Skeletal muscle satellite cell (primary cell): ENCODE measurements at regions not wholly inside any gene's neighbourhood (a gene's known extent, or its start where the extent isn't known, plus 50 kb on each side); places are given as distances from the start of the nearest gene placed in this dataset.

Experiments used
- H3K27me3 ChIP-seq: 2 replicates; pipeline ENCODE4 v1.7.0; 2013; ENCODE audit warnings: low read length; ENCODE audit not compliant: control insufficient read depth, insufficient read depth
- H3K36me3 ChIP-seq: 2 replicates; pipeline ENCODE4 v1.7.0; 2013; ENCODE audit warnings: mild to moderate bottlenecking, control low read depth, low read length; ENCODE audit not compliant: insufficient read depth
- H3K4me1 ChIP-seq: 2 replicates; pipeline ENCODE4 v1.7.0; 2013; ENCODE audit warnings: low read length; ENCODE audit not compliant: control insufficient read depth, insufficient read depth
- H3K4me2 ChIP-seq: 2 replicates; pipeline ENCODE4 v1.7.0; 2013; ENCODE audit warnings: mild to moderate bottlenecking, low read length
- H3K4me3 ChIP-seq: 2 replicates; pipeline ENCODE4 v1.7.0; 2013; ENCODE audit warnings: low read length
- H3K9ac ChIP-seq: 2 replicates; pipeline ENCODE4 v1.7.0; 2013; ENCODE audit warnings: mild to moderate bottlenecking, low read depth, low read length, moderate library complexity
- H3K9me3 ChIP-seq: replicated peaks from 2 replicates; pipeline ENCODE4 v1.7.0; 2013; ENCODE audit warnings: mild to moderate bottlenecking, control low read depth, low read length

- no peaks in the 10 kb centered on the region for H3K9me3 ChIP-seq
- H3K4me1 ChIP-seq, result peaks cover 20% of the 10 kb centered on the region
- H3K4me2 ChIP-seq, result peak overlapping the region; percentile 61
- no peaks in the 10 kb centered on the region for H3K27me3 ChIP-seq
- H3K4me3 ChIP-seq, result no peak overlapping the region
- peak overlapping the region; percentile 57 for H3K9ac ChIP-seq
- H3K36me3 ChIP-seq, result no peaks in the 10 kb centered on the region
Measured at GRCh38 chr20:50379049-50379990, 130.9 kb upstream of the PTPN1 start.

GRCh38 chr20:50379991-50380696 is 130.0 kb upstream of the PTPN1 start:
- no peaks in the 10 kb centered on the region for H3K9me3 ChIP-seq
- no peak overlapping the region for H3K4me2 ChIP-seq
- H3K36me3 ChIP-seq, result no peaks in the 10 kb centered on the region
- no peak overlapping the region for H3K4me3 ChIP-seq
- peak overlapping the region; percentile 57 for H3K9ac ChIP-seq
- H3K4me1 ChIP-seq, result peaks cover 20% of the 10 kb centered on the region
- no peaks in the 10 kb centered on the region for H3K27me3 ChIP-seq

- no peaks in the 10 kb centered on the region for H3K9me3 ChIP-seq
- no peak overlapping the region for H3K4me3 ChIP-seq
- no peak overlapping the region for H3K9ac ChIP-seq
- H3K4me2 ChIP-seq, result no peak overlapping the region
- no peaks in the 10 kb centered on the region for H3K27me3 ChIP-seq
- no peaks in the 10 kb centered on the region for H3K36me3 ChIP-seq
- peaks cover 20% of the 10 kb centered on the region for H3K4me1 ChIP-seq
Measured at GRCh38 chr20:50380697-50381040, 129.5 kb upstream of the PTPN1 start.

- H3K4me1 ChIP-seq, result peaks cover 20% of the 10 kb centered on the region
- no peak overlapping the region for H3K4me3 ChIP-seq
- no peak overlapping the region for H3K4me2 ChIP-seq
- no peaks in the 10 kb centered on the region for H3K27me3 ChIP-seq
- no peaks in the 10 kb centered on the region for H3K9me3 ChIP-seq
- H3K9ac ChIP-seq, result no peak overlapping the region
- no peaks in the 10 kb centered on the region for H3K36me3 ChIP-seq
Measured at GRCh38 chr20:50381075-50381732, 129.0 kb upstream of the PTPN1 start.

GRCh38 chr20:50381771-50382593 is 128.2 kb upstream of the PTPN1 start:
- Histone ChIP-seq H3K36me3 (no peaks in the 10 kb centered on the region), H3K4me3 (no peak overlapping the region), H3K9ac (no peak overlapping the region), H3K4me1 (peaks cover 20% of the 10 kb centered on the region), H3K9me3 (no peaks in the 10 kb centered on the region), H3K4me2 (no peak overlapping the region), H3K27me3 (no peaks in the 10 kb centered on the region)

GRCh38 chr20:50385733-50386640 is 124.2 kb upstream of the PTPN1 start:
- H3K9ac ChIP-seq, result no peak overlapping the region
- no peaks in the 10 kb centered on the region for H3K9me3 ChIP-seq
- no peak overlapping the region for H3K4me3 ChIP-seq
- peaks cover 11% of the 10 kb centered on the region for H3K4me1 ChIP-seq
- H3K27me3 ChIP-seq, result no peaks in the 10 kb centered on the region
- no peaks in the 10 kb centered on the region for H3K36me3 ChIP-seq
- H3K4me2 ChIP-seq, result no peak overlapping the region

GRCh38 chr20:50386641-50386960 is 123.6 kb upstream of the PTPN1 start:
- Histone ChIP-seq H3K4me3 (no peak overlapping the region), H3K36me3 (no peaks in the 10 kb centered on the region), H3K4me2 (no peak overlapping the region), H3K9ac (no peak overlapping the region), H3K9me3 (no peaks in the 10 kb centered on the region), H3K4me1 (peaks cover 11% of the 10 kb centered on the region), H3K27me3 (no peaks in the 10 kb centered on the region)

- Histone ChIP-seq H3K4me2 (peak overlapping the region; percentile 12), H3K27me3 (no peaks in the 10 kb centered on the region), H3K4me1 (peaks cover 11% of the 10 kb centered on the region), H3K9ac (no peak overlapping the region), H3K4me3 (no peak overlapping the region), H3K36me3 (no peaks in the 10 kb centered on the region), H3K9me3 (no peaks in the 10 kb centered on the region)
Measured at GRCh38 chr20:50387218-50387995, 122.8 kb upstream of the PTPN1 start.

- no peak overlapping the region for H3K4me3 ChIP-seq
- H3K4me1 ChIP-seq, result peaks cover 11% of the 10 kb centered on the region
- peak overlapping the region; percentile 12 for H3K4me2 ChIP-seq
- H3K9ac ChIP-seq, result peak overlapping the region; percentile 15
- no peaks in the 10 kb centered on the region for H3K27me3 ChIP-seq
- H3K36me3 ChIP-seq, result no peaks in the 10 kb centered on the region
- H3K9me3 ChIP-seq, result no peaks in the 10 kb centered on the region
Measured at GRCh38 chr20:50387996-50388332, 122.2 kb upstream of the PTPN1 start.
